ENCODE measurements at regions not wholly inside any gene's neighbourhood (a gene's known extent, or its start where the extent isn't known, plus 50 kb on each side); places are given as distances from the start of the nearest gene placed in this dataset.
A peak's percentile ranks its signal among the peaks of the same experiment; 100 is the strongest.

- DNase-seq (ENCODE audit: low spot score), result no peak
These were observed 92.8 kb upstream of the CACNA1E start for GRCh38 chr1:181390410-181391077.

DNA sequence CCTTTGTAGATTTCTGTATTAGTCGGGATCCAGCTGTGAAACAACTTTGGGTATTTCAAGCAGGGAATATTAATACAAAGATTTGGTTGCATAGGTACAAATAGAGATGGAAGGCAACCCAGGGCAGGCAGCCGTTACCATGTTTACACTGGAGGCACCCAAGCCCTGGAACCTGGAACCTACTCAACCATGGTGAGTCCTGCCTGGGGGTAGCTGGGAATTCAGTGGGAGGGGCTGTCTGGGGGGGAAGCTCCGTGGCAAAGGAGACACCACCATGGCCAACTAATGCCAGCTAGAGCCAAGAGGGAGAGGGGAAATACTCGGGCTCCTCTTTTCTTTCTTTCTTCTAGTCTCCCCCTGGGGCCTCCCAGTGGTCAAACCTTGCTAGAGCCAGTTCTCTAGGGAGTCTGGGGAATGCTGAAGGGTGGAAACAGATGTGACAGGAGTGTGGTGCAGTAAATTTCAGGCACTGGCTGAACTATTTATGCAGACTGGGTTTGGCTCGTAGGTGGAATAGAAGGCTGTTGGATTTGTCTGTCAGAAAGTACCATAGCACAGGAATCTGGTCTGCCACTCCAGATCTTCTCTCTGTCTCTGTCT, 91.9 kb upstream of the CACNA1E start:
- no peak for DNase-seq (ENCODE audit: low spot score)

GRCh38 chr1:181392133-181392532, 91.2 kb upstream of the CACNA1E start:
- DNase-seq (ENCODE audit: low spot score), result no peak

- DNase-seq (ENCODE audit: low spot score), result no peak
These were observed 90.6 kb upstream of the CACNA1E start for GRCh38 chr1:181392613-181393220.

DNA sequence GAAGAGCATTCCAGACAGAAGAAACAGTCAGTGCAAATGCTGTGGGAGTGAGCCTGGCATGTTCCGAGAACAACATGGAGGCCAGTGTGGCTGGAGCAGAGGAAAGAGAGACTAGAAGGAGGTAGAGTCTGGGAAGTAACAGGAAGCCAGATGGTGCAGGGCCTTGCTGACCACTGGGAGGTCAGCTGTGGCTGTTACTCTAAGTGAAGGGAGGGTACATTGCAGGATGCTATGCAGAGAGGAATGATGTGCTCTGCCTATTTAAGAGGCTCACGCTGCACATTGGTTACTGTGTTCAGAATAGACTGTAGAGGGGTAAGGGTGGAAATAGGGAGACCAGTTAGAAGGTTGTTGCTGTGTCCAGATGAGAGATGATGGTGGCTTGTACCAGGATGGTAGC, 88.6 kb upstream of the CACNA1E start:
- no peak for DNase-seq (ENCODE audit: low spot score)

DNA sequence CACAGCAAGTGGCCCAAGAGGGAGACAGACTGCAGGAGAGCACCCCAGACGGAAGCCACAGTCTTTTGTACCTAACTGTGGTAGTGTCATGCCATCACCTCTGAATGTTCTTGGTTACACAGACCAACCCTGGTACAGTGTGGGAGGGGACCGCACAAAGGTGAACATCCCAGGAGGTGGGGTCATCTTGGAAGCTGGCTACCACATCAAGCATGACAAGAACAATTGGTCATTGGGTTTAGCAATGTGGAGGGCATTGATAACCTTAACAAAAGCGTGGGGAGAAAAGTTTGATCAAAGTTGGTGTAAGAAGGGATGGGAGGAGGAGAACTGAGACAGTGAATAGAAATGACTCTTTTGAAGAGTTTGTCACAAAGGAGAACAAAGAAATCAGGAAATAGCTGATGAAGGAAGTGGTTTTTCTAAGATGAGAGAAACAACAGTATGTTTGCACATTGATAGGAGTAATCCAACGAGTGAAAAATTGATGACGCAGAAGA, 87.1 kb upstream of the CACNA1E start:
- peak; percentile 68 for DNase-seq (ENCODE audit: low spot score)

DNA sequence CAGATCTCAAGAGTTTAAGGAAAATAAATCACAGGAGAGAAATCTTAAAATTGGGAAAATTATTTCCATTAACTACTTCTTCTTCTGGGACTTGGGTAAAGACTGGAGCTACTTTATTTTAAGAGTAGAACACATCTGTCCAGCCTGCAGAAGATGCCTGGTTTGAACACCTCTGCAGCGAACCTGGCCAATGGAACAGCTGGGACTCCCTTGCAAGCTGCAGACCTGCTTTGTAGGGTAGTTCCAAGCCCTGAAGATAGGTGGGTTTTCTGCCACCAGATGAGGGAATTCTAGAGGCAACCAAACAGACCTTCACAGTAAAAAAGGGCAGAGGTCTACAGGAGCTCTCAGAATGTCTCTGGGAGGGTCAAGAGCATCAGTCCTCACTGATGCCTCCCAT, 86.5 kb upstream of the CACNA1E start:
- peak; percentile 7 for DNase-seq (ENCODE audit: low spot score)

DNA sequence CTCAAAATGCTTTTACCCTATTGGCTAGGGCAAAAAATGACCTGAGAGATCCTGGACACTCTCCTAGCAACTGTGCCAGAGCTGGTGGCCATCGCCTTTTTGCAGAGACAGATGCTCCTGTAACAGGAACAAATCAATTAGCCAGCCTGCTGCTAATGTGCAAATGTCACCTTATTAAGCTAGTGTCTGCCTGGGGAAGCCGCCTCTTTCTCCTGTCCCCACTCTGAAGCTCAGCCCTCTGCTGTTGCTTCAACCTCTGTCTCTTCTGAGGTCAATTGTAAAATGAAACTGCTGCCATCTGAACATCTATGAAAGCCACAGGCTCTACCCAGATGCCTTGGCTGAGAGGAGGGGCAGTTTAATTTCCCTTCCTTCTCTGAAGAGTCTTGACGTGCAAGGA, 85.5 kb upstream of the CACNA1E start:
- peak; percentile 42 for DNase-seq (ENCODE audit: low spot score)

DNA sequence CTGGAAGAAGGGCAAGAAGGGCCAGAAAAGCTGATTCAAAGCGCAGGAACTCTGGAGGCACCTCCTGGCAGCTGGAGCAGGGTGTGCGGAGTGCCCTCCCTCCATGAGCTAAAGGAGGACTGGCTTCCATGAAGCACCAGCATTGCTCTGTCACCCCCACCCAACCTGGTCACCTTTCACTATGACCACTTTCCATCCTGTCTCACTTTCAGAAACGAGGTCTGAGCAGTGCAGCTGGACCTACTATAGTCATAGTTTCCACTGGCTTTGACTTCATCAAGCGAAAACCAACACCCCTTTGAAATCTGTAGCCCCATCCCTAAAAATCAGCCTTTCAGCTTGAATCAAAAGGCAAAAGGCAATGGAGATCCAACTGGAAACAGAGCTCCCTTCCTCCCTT, 84.8 kb upstream of the CACNA1E start:
- no peak for DNase-seq (ENCODE audit: low spot score)

DNA sequence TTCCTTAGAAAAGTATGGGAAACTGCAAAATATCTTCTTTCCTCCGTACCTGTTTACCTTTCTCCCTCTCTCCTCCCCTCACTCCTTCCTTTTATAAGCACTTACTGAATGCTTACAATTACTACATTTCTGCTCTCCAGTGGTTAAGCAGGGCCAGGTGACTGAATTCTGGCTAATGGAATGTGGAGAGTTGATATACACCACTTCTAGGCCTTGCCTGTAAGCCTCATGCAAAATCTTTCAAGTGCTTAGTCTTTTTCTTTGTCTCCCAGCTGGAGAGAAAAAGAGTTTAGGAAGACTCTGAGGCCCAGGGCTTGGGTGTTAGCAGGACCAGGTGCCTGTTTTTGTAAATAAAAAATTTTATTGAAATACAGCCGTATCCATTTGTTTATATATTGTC, 77.7 kb upstream of the CACNA1E start:
- no peak for DNase-seq (ENCODE audit: low spot score)

- no peak for DNase-seq (ENCODE audit: low spot score)
These were observed 76.3 kb upstream of the CACNA1E start for GRCh38 chr1:181406989-181407388.

GRCh38 chr1:181409981-181410380, 73.3 kb upstream of the CACNA1E start:
- no peak for DNase-seq (ENCODE audit: low spot score)

GRCh38 chr1:181412746-181413145, 70.6 kb upstream of the CACNA1E start:
- no peak for DNase-seq (ENCODE audit: low spot score)

DNA sequence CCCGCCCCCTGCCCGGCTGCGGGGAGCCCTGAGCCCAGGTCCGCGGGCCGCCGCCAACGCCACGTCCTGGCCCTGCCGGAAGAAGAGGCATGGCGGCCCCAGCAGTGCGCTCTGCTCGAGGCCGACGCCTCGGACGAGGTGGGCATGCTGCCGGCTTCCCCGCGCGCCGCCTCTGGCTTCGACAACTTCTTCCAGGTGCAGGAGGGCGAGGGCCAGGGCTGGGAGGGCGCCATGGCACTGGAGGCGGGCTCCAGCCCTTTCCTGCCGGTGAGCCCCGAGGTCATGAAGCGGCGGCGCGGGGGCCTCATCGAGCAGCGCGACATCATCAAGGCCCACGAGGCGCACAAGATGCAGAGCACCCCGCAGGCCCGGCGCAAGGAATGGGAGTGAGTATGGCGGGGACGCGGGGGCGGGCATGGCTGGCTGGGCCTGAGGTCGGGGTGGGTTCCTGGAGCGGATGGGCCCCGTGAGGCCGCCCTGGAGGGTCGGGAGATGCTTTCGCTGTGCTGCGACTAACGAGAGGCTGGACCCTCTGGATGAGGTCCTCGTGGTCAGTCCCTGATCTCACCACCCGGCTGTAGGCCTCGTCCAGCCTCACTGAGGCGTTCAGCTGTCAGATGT, 70.0 kb upstream of the CACNA1E start:
- DNase-seq (ENCODE audit: low spot score), result no peak

DNA sequence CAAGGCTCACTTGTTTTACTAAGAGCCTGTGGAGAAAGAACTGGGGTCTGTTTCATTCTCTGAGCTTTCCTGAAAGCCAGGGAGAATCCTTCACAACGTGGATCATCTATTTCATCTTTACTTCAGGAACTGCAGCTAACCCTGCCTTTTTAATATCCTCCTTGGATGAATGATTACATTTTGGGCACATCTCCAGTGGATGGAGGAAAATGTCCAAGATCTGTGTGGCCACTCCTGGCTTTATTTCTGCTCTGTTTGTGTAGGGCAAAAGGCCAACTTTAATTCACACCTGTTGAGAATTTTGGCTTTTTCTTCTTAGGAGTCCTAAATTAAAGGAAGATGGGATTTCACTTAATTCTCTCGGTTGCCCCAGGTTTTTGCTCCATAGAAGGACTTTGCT, 69.5 kb upstream of the CACNA1E start:
- DNase-seq (ENCODE audit: low spot score), result no peak

DNA sequence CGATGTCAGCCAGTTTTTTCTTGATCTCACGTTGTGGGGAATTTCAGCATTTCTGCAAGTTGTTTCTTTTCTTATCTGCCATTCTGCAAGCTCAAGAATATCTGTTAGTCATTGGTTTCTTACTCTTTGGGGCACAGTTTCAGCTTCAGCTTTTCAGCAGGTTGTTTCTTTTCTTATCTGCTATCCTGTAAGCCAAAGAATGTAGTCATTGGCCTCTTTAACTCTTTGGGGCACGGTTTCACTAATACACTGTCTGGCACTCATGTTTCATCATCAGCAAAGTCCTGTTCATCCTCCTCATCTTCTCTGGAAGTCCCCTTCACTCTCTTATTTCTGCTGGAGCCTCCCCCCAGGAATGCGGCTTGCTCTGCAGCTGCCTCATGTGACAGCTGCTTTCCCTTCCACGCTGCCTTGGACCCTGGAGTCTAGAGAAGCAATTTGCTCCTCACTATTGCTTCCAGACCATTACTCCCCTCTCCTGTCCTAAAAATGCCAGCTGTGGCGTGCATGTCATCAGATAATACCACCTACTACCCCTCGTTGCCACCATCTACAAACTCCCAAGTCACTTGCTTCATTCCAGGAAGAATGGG, 67.0 kb upstream of the CACNA1E start:
- no peak for DNase-seq (ENCODE audit: low spot score)

DNA sequence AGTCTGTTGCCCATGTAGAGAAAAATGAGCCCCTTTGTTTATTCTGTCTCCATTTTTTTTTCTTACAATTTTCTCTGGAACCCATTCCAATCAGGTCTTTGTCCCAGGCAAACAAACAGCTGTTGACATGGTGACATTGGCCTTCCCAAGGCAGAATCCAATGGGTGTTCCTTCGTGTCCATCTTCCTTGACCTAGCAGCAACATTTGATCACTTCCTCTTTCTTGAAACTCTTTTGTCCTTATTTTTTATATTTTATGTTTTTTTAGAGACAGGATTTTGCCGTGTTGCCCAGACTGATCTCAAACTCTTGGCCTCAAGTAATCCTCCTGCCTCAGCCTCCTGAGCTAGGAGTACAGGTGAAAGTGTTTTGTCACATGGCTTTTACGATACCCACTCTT, 65.4 kb upstream of the CACNA1E start:
- no peak for DNase-seq (ENCODE audit: low spot score)

DNA sequence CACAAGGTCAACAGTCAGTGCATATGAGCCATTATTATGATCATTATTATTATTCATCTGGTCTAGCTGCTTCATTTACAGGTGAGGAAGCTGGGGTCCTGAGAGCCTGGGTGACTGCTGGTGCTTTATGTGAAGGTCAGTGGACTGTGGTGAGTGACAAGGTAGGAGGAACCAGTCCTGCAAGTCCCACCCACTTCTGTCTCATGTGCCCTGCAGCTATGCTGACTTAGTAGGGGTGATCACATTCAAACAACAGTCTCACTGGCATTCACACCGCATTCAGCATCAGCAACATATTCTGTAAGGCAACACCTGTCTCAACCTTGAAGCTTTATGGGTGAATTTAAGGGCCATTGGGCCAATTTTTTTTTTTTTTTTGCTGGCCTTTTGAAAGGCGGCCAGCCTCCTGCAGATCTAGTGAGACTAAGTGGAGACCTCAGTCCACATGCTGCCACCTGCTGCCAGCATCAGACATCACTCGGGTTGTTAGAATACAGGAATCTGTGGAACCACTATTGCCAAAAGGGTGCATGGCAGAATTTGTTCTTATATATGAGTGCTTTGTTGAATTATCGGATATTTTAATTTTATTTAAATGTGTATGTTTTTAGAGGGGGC, 59.9 kb upstream of the CACNA1E start:
- DNase-seq (ENCODE audit: low spot score), result peak; percentile 46

GRCh38 chr1:181424786-181425403, 58.4 kb upstream of the CACNA1E start:
- DNase-seq (ENCODE audit: low spot score), result peak; percentile 72

DNA sequence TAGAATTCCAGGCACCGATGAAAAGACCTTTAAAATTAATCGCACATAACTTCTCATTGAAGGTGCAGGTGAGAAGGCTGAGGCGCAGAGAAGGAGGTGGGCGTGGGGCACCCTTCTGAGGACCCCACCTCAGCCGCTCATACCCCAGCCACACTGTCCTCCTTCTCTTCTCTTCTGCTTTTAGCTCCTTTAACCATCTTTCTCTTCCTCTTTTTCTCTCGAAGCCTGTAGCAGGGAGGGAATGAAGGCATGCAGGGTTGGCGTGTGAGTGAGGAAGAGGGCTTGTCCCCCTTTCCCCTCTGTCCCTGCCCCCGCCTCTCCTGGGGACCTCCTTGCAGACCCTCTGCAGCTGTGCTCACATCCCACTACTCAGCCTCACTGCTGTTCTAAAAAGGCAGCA, 57.8 kb upstream of the CACNA1E start:
- DNase-seq (ENCODE audit: low spot score), result no peak

DNA sequence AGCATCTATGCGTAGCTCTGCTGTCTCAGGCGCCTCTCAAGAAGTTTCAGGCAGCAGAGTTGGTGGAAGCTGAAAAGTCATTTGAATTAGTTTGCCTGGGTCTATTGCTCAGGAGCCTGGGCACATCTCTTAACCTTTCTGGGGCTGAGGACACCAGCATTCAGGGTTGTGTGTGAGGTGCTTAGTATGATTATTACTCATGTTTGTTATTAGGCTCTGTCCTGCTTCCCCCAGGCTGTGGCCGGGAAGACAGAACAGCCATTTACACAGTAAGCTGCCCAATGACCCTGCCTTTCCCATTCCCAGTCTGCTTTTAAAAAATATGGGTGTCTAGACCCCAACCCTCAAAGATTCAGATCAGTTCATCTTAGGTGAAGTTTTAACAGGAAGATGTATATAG, 53.9 kb upstream of the CACNA1E start:
- DNase-seq (ENCODE audit: low spot score), result no peak

Data from CD4-positive, alpha-beta T cell treated with Interleukin-6 at 100 ng/mL for 8 hours (primary cell).